Activated T-cell treated with anti-CD3 and anti-CD28 coated beads, Interleukin-2, amount 50 U/mL, for 24 hours (primary cell): ENCODE measurements at regions not wholly inside any gene's neighbourhood (a gene's known extent, or its start where the extent isn't known, plus 50 kb on each side); places are given as distances from the start of the nearest gene placed in this dataset.

ENCODE experiments used
- DNase-seq: peaks from one replicate; pipeline ENCODE4 v3.0.0-alpha.2; 2020
- H3K27ac Mint-ChIP-seq: 2 replicates; pipeline ENCODE4 v1.8.0; 2020; ENCODE audit warnings: mild to moderate bottlenecking, mixed read lengths
- H3K27me3 Mint-ChIP-seq: 2 replicates; pipeline ENCODE4 v1.8.0; 2020; ENCODE audit warnings: mixed read lengths
- H3K36me3 Mint-ChIP-seq: 2 replicates; pipeline ENCODE4 v1.8.0; 2020; ENCODE audit warnings: low read depth, mixed read lengths
- H3K4me1 Mint-ChIP-seq: 2 replicates; pipeline ENCODE4 v1.8.0; 2020; ENCODE audit warnings: low read depth, mixed read lengths
- H3K4me3 Mint-ChIP-seq: 2 replicates; pipeline ENCODE4 v1.8.0; 2020; ENCODE audit warnings: mild to moderate bottlenecking, moderate library complexity, mixed read lengths
- H3K9me3 Mint-ChIP-seq: 2 replicates; pipeline ENCODE4 v1.8.0; 2020; ENCODE audit warnings: mixed read lengths

- Mint-ChIP-seq H3K9me3 (no peaks in the 10 kb centered on the region), H3K27ac (no peak overlapping the region), H3K4me1 (peaks cover 5% of the 10 kb centered on the region), H3K27me3 (peaks cover 62% of the 10 kb centered on the region), H3K4me3 (no peak overlapping the region), H3K36me3 (no peaks in the 10 kb centered on the region)
- no peak for DNase-seq
Measured at GRCh38 chrX:13894888-13895565, 78.1 kb upstream of the GPM6B start.

DNA sequence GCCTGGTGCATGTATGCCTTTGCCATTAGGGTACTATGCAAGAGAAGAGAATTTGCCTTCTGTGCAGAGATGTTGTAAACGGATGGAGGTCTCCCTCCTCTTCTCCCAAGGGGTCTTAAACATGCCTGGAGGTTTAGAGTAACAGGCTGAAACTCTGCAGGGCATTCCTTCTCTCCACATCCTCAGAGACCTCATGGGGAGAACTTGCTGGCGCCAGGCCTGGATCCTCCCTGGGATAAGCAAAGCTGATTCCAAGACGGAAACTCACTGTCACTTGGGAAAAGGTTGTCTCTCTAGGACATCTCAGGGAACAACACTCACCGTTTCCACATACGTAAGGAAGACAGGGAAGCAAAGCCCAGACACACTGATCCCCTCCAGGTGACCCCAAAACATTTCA, 76.9 kb upstream of the GPM6B start:
- Mint-ChIP-seq H3K36me3 (no peaks in the 10 kb centered on the region), H3K27ac (no peak overlapping the region), H3K27me3 (peaks cover 64% of the 10 kb centered on the region), H3K4me3 (no peak overlapping the region), H3K4me1 (peaks cover 4% of the 10 kb centered on the region), H3K9me3 (no peaks in the 10 kb centered on the region)
- no peak for DNase-seq

- H3K27ac Mint-ChIP-seq = no peak overlapping the region
- no peak overlapping the region for H3K4me3 Mint-ChIP-seq
- H3K9me3 Mint-ChIP-seq = no peaks in the 10 kb centered on the region
- no peaks in the 10 kb centered on the region for H3K4me1 Mint-ChIP-seq
- no peak for DNase-seq
- H3K27me3 Mint-ChIP-seq = peaks cover 66% of the 10 kb centered on the region
- no peaks in the 10 kb centered on the region for H3K36me3 Mint-ChIP-seq
Measured at GRCh38 chrX:13892856-13893255, 76.0 kb upstream of the GPM6B start.

- Mint-ChIP-seq H3K9me3 (no peaks in the 10 kb centered on the region), H3K27ac (no peak overlapping the region), H3K4me3 (no peak overlapping the region), H3K4me1 (no peaks in the 10 kb centered on the region), H3K36me3 (no peaks in the 10 kb centered on the region), H3K27me3 (peaks cover 64% of the 10 kb centered on the region)
- no peak for DNase-seq
Measured at GRCh38 chrX:13891377-13892140, 74.7 kb upstream of the GPM6B start.

- peaks cover 66% of the 10 kb centered on the region for H3K27me3 Mint-ChIP-seq
- no peaks in the 10 kb centered on the region for H3K36me3 Mint-ChIP-seq
- no peak overlapping the region for H3K4me3 Mint-ChIP-seq
- DNase-seq = no peak
- no peaks in the 10 kb centered on the region for H3K4me1 Mint-ChIP-seq
- H3K9me3 Mint-ChIP-seq = no peaks in the 10 kb centered on the region
- no peak overlapping the region for H3K27ac Mint-ChIP-seq
Measured at GRCh38 chrX:13890806-13891205, 73.9 kb upstream of the GPM6B start.

- Mint-ChIP-seq H3K36me3 (no peaks in the 10 kb centered on the region), H3K4me1 (no peaks in the 10 kb centered on the region), H3K27me3 (peaks cover 73% of the 10 kb centered on the region), H3K9me3 (no peaks in the 10 kb centered on the region), H3K4me3 (no peak overlapping the region), H3K27ac (no peak overlapping the region)
- no peak for DNase-seq
Measured at GRCh38 chrX:13888284-13888683, 71.4 kb upstream of the GPM6B start.

DNA sequence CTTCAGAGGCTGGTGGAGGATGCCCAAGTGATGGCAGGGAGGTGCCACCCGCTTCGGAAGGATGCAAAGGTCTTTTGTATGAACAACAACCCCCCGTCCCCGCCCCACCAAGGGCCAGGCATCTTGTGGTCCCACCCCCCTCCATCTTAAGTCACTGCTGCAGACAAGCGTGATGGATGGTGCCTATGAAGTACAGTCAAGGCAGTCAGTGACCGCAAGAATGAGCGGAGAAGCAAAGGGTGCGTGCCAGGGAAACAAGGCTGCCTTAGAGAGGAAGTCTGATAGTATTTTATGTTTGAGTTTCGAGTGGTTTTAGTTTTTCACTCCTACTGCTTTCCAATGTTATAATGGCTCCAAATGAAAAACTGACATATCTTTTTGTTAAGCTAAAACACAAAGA, 68.7 kb upstream of the GPM6B start:
- DNase-seq = no peak
- peaks cover 54% of the 10 kb centered on the region for H3K27me3 Mint-ChIP-seq
- no peak overlapping the region for H3K27ac Mint-ChIP-seq
- H3K36me3 Mint-ChIP-seq = no peaks in the 10 kb centered on the region
- no peak overlapping the region for H3K4me3 Mint-ChIP-seq
- H3K4me1 Mint-ChIP-seq = no peaks in the 10 kb centered on the region
- H3K9me3 Mint-ChIP-seq = no peaks in the 10 kb centered on the region

DNA sequence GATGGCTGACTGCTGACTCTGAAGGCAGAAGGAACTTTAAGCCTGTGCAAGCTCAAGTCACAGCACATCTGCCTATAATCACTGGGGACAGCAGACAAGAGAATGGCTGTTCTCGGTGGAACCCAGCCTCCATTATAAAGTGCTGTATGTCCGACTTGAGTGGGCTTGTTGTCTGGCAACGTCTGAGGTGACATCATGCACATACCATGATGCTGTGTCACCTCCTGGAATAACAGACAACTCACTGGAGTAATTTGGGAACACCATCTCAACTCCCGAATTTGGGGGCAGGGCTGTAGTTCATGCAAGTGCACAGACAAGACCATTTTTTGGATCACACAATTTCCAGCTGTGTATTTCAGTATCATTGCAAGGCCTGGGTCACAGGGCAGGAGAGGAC, 59.8 kb upstream of the GPM6B start:
- H3K4me3 Mint-ChIP-seq = no peak overlapping the region
- H3K4me1 Mint-ChIP-seq = no peaks in the 10 kb centered on the region
- H3K27ac Mint-ChIP-seq = no peak overlapping the region
- no peaks in the 10 kb centered on the region for H3K36me3 Mint-ChIP-seq
- DNase-seq = no peak
- H3K9me3 Mint-ChIP-seq = no peaks in the 10 kb centered on the region
- H3K27me3 Mint-ChIP-seq = peaks cover 69% of the 10 kb centered on the region

- H3K27ac Mint-ChIP-seq = no peak overlapping the region
- no peak for DNase-seq
- H3K9me3 Mint-ChIP-seq = no peaks in the 10 kb centered on the region
- no peaks in the 10 kb centered on the region for H3K4me1 Mint-ChIP-seq
- H3K36me3 Mint-ChIP-seq = no peaks in the 10 kb centered on the region
- H3K4me3 Mint-ChIP-seq = no peak overlapping the region
- H3K27me3 Mint-ChIP-seq = peaks cover 78% of the 10 kb centered on the region
Measured at GRCh38 chrX:13875572-13875971, 58.7 kb upstream of the GPM6B start.

- no peak overlapping the region for H3K27ac Mint-ChIP-seq
- no peak overlapping the region for H3K4me3 Mint-ChIP-seq
- peaks cover 85% of the 10 kb centered on the region for H3K27me3 Mint-ChIP-seq
- H3K9me3 Mint-ChIP-seq = no peaks in the 10 kb centered on the region
- no peaks in the 10 kb centered on the region for H3K36me3 Mint-ChIP-seq
- H3K4me1 Mint-ChIP-seq = no peaks in the 10 kb centered on the region
- no peak for DNase-seq
Measured at GRCh38 chrX:13868591-13868990, 51.7 kb upstream of the GPM6B start.
